Cardiac fibroblast (primary cell): ENCODE measurements at regions not wholly inside any gene's neighbourhood (a gene's known extent, or its start where the extent isn't known, plus 50 kb on each side); places are given as distances from the start of the nearest gene placed in this dataset.
"Not testable (repeated sequence)": the region's sequence is repeated elsewhere in the genome, so short reads cannot be mapped to it uniquely, and the experiment has no call there.

Experiments
- DNase-seq, 2 donors: peaks; one replicate each; pipeline versions ENCODE4 v3.0.0 to v3.0.0-alpha.2; 2010; ENCODE audit warnings: low read depth in 2 of 2
- H3K4me3 ChIP-seq, 2 donors: replicated peaks in 1 of 2; 1 replicate in 1 of 2; 2 replicates in 1 of 2; pipeline ENCODE4 v1.5.1; 2011; ENCODE audit warnings: low read depth in 2 of 2, low read length in 2 of 2, mild to moderate bottlenecking in 2 of 2, moderate library complexity in 1 of 2
- TF ChIP-seq, protein P1 (sequence below): IDR thresholded peaks from one replicate; pipeline ENCODE4 v1.5.1; 2011; ENCODE audit warnings: low read depth, mild to moderate bottlenecking, low read length, inconsistent platforms

DNA sequence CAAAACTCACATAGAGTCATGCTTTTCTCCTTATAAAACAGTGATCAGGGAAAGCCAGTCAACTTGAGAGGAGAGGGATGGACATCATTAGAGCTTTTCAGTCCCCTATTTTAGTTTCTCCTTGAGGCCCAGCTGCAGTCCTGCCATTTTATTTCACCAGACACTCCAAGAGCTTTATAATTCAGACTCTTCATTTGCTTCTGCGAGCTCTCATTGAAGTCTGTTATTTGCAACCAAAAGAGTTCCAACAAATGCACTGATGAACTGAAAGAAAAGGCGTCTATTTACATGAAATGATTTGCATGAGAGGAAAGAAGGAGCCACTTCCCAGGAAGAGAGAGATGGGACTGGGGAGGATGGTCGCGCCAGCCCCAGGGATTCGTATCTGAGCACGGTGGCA lies 86.8 kb downstream of the NDUFA12 start:
- TF ChIP-seq, protein P1, sequence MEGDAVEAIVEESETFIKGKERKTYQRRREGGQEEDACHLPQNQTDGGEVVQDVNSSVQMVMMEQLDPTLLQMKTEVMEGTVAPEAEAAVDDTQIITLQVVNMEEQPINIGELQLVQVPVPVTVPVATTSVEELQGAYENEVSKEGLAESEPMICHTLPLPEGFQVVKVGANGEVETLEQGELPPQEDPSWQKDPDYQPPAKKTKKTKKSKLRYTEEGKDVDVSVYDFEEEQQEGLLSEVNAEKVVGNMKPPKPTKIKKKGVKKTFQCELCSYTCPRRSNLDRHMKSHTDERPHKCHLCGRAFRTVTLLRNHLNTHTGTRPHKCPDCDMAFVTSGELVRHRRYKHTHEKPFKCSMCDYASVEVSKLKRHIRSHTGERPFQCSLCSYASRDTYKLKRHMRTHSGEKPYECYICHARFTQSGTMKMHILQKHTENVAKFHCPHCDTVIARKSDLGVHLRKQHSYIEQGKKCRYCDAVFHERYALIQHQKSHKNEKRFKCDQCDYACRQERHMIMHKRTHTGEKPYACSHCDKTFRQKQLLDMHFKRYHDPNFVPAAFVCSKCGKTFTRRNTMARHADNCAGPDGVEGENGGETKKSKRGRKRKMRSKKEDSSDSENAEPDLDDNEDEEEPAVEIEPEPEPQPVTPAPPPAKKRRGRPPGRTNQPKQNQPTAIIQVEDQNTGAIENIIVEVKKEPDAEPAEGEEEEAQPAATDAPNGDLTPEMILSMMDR = no peak
- no peak for DNase-seq
- no peak overlapping the region for H3K4me3 ChIP-seq

DNA sequence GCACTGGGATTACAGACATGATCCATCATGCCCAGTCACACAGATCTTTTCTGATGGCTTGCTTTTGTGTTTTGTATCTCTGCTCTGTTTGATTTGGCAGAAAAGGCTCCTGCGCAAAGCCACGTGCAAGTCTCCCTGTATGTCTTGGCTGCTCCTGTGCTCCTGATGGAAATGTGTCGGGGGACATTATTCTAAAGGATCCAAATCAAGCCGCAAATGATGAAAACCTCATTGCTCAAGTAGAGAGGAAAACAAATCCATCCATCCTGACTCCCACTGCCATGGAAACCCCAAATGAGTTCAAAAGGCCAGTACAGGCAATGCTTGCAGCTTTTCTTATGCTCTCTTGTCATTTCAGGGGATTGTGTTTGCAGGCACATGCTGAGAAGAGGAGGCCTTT lies 93.8 kb downstream of the NDUFA12 start:
- H3K4me3 ChIP-seq = no peak overlapping the region
- TF ChIP-seq, protein P1 = no peak
- no peak for DNase-seq

DNA sequence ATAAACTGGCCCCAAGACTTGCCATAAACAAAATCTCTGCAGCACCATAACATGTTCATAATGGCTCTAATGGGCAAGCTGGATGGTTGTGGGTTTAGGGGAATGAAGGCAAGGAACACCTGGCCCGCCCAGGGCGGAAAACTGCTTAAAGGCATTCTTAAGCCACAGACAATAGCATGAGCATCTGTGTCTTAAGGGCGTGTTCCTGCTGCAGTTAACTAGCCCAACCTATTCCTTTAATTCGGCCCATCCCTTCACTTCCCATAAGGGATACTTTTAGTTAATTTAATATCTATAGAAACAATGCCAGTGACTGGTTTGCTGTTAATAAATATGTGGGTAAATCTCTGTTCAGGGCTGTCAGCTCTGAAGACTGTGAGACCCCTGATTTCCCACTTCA lies 97.7 kb downstream of the NDUFA12 start:
- DNase-seq, H3K4me3 ChIP-seq: not testable (repeated sequence)

DNA sequence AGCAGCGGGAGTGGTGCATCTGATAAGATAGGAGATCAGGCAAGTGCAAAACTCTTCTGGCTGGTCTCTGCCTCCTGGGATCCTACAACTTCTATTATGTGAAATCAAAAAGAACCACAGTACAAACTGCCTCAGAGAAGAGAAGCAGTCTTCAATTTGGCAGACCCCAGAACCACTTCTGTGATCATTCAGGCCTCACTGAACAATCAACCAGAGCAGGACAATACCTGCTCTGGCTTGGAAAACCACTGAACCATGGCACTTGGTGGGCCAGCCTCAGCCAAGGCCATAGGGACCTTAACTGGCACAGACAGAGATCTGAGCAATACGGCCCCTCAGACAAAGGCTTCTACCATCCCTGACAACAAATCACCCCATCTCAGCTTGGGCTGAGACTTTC lies 103.0 kb downstream of the NDUFA12 start:
- no peak overlapping the region for H3K4me3 ChIP-seq
- TF ChIP-seq, protein P1 = no peak
- DNase-seq = no peak

DNA sequence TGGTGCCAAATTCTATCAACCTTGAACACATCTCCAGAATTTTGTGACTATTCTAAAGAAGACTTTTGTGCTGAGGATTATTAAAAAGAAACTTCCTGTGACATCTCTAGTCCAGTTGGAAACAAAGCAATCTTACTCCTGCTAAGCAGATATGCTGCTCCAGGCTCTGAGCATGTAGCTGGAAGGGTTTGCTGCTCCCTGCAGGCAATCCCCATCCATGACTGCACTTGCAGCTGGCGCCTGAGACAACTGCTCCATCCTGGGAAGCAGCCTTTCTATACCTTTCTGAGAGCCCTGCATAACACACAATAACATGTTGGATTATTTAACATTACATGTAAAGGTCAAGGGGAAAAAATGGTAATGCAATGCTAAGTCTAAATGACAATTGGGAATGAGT lies 105.1 kb downstream of the NDUFA12 start:
- TF ChIP-seq, protein P1 = peak; percentile 49
- peak; percentile 18 to 25 for DNase-seq
- H3K4me3 ChIP-seq = no peak overlapping the region

DNA sequence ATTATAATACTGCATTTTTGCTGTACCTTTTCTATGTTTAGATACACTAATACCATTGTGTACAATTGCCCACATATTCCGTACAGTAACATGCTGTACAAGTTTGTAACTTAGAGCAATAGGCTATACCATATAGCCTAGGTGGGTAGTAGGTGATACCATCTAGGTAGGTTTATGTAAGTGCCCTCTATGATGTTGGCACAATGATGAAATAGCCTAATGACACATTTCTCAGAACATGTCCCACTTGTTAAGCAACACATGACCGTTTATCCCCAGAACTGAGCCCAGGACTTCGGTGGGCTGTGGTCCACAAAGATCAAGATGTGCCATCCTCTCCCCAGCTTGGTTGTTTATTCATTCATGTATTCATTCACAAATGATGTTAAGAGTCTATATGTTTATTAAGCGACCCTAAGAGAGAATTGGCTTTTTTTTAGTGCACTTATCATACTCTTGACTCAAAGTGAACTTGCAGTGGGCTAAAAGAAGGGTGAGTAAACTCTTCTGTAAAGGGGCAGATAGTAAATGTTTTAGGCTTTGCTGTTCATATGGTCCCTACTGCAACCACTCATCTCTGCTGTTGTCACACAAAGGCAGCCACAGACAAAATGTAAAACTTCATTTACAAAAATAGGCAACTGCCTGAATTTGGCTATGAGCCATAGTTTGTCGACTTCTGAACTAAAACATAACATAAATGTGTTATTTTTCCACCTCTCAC lies 110.8 kb downstream of the NDUFA12 start:
- no peak overlapping the region for H3K4me3 ChIP-seq
- TF ChIP-seq, protein P1 = no peak
- no peak for DNase-seq

- no peak overlapping the region for H3K4me3 ChIP-seq
- TF ChIP-seq, protein P1 = no peak
- DNase-seq = no peak
Observed at GRCh38 chr12:94889445-94890210, 113.9 kb downstream of the NDUFA12 start.
